T-helper 2 cell treated with Interferon-gamma antibody and Interleukin-4, amounts not matched to agents 5 μg/mL and 100 μg/mL, for 36 hours (primary cell): ENCODE measurements at regions not wholly inside any gene's neighbourhood (a gene's known extent, or its start where the extent isn't known, plus 50 kb on each side); places are given as distances from the start of the nearest gene placed in this dataset.

Experiments used
- DNase-seq: peaks from one replicate; pipeline ENCODE4 v3.0.0; 2021; ENCODE audit warnings: low spot score
- H3K27ac Mint-ChIP-seq: one replicate; pipeline ENCODE4 v1.8.0; 2021; ENCODE audit warnings: mild to moderate bottlenecking, mixed read lengths
- H3K27me3 Mint-ChIP-seq: one replicate; pipeline ENCODE4 v1.8.0; 2021; ENCODE audit warnings: low read depth, mixed read lengths
- H3K36me3 Mint-ChIP-seq: one replicate; pipeline ENCODE4 v1.8.0; 2021; ENCODE audit warnings: low read depth, mixed read lengths
- H3K4me1 Mint-ChIP-seq: one replicate; pipeline ENCODE4 v1.8.0; 2021; ENCODE audit warnings: low read depth, mixed read lengths
- H3K4me3 Mint-ChIP-seq: one replicate; pipeline ENCODE4 v1.8.0; 2022; ENCODE audit warnings: mild to moderate bottlenecking, moderate library complexity, mixed read lengths
- H3K9me3 Mint-ChIP-seq: one replicate; pipeline ENCODE4 v1.8.0; 2021; ENCODE audit warnings: mixed read lengths

DNA sequence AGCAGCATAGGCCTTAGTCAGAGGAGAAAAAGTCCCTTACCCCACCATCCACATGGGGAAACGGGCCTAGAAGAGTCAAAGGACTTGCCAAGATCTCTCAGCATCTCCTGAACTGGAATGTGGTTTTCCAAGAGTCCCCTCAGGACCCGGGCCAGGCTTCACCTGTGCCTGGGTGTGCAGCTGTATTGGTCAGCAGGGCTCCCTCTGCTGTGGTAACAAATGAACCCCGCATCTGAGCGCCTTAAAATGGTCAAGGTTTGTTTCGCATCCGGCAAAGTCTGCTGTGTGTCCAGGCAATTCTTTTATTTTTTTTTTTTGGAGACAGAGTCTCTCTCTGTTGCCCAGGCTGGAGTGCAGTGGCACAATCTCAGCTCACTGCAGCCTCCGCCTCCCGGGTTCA lies 168.0 kb upstream of the IER5L start:
- Mint-ChIP-seq H3K4me3 (no peak overlapping the region), H3K36me3 (no peaks in the 10 kb centered on the region), H3K4me1 (peaks cover 6% of the 10 kb centered on the region), H3K27me3 (peaks cover 8% of the 10 kb centered on the region), H3K9me3 (no peaks in the 10 kb centered on the region), H3K27ac (no peak overlapping the region)
- no peak for DNase-seq

DNA sequence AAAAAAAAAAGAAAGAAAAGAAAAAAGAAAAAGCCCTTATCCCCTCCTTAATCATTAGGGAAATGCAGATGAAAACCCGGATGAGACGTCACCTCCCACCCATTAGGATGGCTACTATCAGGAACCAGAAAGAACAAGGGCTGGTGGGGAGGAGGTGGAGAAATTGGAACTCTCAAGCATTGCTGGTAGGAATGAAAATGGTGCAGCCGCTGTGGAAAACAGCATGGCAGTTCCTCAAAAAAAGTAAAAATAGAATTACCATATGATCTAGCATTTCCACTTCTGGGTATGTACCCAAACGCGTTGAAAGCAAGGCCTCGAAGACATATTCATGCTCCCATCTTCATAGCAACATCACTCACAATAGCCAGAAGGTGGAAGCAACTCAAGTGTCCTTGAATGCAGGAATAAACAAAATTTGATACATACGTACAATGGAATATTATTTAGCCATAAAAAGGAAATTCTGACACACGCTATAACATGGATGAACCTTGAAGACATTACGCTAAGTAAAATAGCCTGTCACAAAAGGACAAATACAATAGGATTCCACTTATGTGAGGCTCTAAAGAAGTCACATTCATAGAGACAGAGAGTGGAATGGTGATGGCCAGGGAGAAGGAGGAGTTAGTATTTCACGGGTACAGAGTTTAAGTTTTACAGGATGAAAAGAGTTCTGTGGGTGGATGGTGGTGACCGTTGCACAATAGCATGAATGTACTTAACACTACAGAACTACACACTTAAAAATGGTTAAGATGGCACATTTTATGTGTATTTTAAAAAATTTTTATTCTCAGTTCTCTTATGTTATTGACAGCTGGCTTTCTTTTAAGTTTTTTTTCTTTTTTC lies 166.8 kb upstream of the IER5L start:
- no peak overlapping the region for H3K4me3 Mint-ChIP-seq
- DNase-seq: no peak
- H3K27ac Mint-ChIP-seq: no peak overlapping the region
- H3K27me3 Mint-ChIP-seq: peaks cover 3% of the 10 kb centered on the region
- no peaks in the 10 kb centered on the region for H3K36me3 Mint-ChIP-seq
- H3K4me1 Mint-ChIP-seq: peaks cover 6% of the 10 kb centered on the region
- H3K9me3 Mint-ChIP-seq: no peaks in the 10 kb centered on the region

DNA sequence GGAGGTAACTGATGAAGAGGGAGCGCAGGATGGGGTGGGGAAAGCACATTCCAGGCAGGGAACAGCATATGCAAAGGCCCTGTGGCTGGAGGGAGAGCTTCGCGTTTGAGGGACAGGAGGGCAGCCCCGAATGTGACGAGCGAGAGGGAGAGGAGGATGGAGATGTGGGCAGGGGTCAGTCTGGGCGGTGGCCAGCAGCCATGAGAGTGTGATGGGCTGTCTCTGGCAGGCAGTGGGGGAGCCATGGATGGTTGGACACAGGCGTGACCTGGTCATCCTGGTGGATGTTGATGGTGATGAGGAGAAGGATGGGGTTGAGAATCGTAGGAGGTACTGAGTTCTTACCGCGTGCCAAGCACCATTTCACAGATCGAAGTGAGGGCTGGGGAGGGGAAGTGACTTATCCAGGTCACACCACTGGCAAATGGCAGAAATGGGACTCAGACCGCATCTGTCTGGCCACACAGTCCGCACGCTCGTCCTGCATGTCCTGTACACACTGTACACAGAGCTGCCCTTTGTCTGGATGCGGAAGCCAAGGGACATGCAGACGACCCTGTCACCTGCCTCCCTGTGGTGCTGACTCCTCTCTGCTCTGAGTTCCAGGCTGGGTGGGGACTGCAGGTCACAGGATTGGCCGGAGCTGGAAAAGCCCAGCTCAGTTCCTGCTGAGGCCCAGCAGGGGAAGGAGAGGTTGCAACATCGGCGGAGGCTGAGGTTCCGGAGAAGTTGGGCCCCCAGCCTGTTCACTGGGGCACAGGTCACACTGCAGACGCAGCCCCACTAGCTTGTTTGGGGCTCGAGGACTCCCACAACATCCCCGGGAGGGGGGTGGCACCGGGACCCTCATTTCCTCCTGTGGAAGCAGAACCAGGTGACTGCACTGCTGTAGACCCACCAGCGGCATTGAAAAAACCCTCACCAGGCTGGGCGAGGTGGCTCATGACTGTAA lies 165.6 kb upstream of the IER5L start:
- H3K36me3 Mint-ChIP-seq: no peaks in the 10 kb centered on the region
- no peak overlapping the region for H3K27ac Mint-ChIP-seq
- H3K4me1 Mint-ChIP-seq: peaks cover 6% of the 10 kb centered on the region
- H3K9me3 Mint-ChIP-seq: no peaks in the 10 kb centered on the region
- DNase-seq: no peak
- no peaks in the 10 kb centered on the region for H3K27me3 Mint-ChIP-seq
- H3K4me3 Mint-ChIP-seq: no peak overlapping the region

- Mint-ChIP-seq H3K27ac (no peak overlapping the region), H3K4me3 (no peak overlapping the region), H3K9me3 (no peaks in the 10 kb centered on the region), H3K4me1 (peaks cover 6% of the 10 kb centered on the region), H3K27me3 (peaks cover 2% of the 10 kb centered on the region), H3K36me3 (no peaks in the 10 kb centered on the region)
- no peak for DNase-seq
Measured at GRCh38 chr9:129342591-129343423, 164.7 kb upstream of the IER5L start.

DNA sequence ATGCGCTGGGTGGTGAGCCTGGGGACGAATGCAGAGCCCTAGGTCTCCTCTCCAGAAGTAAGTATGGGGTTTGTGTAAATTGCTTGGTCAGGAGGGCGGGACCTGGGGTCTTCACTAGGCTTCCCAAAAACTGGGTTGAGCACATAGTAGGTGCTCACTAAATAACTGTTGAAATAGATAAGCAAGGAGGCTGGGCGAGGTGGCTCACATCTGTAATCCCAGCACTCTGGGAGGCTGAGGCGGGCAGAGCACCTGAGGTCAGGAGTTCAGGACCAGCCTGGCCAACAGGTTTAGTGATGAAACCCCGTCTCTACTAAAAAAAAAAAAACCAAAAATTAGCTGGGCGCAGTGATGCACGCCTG lies 163.9 kb upstream of the IER5L start:
- H3K27ac Mint-ChIP-seq: no peak overlapping the region
- H3K9me3 Mint-ChIP-seq: no peaks in the 10 kb centered on the region
- H3K27me3 Mint-ChIP-seq: peaks cover 6% of the 10 kb centered on the region
- DNase-seq: no peak
- no peaks in the 10 kb centered on the region for H3K36me3 Mint-ChIP-seq
- H3K4me3 Mint-ChIP-seq: no peak overlapping the region
- H3K4me1 Mint-ChIP-seq: peaks cover 6% of the 10 kb centered on the region

DNA sequence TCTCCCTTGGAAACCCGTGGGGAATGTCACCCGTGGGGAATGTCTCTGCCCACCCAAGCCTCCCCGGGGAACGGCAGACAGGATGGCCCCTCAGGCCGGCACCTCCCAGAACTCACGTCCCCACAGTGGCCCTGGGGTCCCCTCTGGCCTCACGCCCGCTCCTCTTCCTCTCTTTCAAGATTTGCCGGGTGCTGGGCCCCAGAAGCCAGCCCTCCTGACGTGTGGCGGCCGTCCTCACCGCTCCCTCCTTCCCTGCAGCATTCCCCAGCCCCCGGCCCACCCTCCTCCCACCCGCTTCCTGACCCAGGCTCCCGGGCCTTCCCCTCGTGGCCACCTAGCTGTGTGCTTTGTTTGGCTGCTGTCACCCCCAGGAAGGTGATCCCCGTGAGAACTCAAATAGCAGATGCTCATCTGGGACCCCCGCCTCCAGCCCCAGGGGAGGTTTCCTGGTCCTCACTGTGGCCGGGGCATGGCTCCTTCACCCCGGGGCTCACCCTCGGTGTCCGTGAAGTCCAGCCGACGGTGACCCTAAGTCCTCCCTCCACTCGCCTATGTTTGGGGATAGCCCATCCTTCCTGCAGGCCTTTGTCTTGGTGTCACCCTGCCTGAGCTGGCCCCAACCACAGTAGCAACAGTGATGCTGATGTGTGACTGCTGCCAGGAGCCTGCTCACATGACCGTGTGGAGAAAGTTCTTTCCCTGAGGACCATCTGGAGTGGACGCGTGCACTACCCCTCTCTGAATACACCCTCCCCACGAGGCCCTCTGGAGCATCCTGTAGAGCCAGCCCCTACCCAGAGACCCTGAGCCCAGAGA lies 163.3 kb upstream of the IER5L start:
- H3K27me3 Mint-ChIP-seq: peaks cover 8% of the 10 kb centered on the region
- H3K27ac Mint-ChIP-seq: no peak overlapping the region
- H3K4me1 Mint-ChIP-seq: peaks cover 3% of the 10 kb centered on the region

DNA sequence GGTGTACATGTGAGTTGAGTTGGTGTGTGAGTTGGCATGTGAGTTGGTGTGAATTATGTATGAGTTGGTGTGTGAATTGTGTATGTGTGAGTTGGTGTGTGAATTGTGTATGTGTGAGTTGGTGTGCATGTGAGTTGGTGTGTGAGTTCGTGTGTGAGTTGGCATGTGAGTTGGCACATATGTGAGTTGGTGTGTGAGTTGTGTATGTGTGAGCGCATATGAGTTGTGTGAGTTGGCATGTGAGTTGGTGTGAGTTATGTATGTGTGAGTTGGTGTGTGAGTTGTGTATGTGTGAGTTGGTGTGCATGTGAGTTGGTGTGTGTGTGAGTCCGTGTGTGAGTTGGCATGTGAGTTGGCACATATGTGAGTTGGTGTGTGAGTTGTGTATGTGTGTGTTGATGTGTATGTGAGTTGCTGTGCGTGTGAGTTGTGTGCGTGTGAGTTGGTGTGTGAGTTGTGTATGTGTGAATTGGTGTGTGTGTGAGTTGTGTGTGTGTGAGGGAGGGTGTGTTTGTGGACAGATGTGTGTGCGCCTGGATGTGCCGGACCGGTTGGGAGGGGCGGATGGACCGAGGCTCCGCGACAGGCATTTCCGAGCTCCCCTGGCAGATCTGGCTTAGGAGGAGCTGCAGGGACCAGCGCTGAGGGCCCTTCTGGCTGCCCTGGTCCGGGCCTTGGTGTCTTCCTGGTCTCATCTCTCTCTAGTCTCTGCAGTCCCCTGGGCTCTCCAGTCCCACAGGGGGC lies 162.5 kb upstream of the IER5L start:
- Mint-ChIP-seq H3K27me3 (peaks cover 8% of the 10 kb centered on the region), H3K4me3 (no peak overlapping the region), H3K4me1 (peaks cover 2% of the 10 kb centered on the region), H3K27ac (no peak overlapping the region), H3K36me3 (no peaks in the 10 kb centered on the region), H3K9me3 (no peaks in the 10 kb centered on the region)
- no peak for DNase-seq

More for the DNA sequence above, 163.3 kb upstream of the IER5L start:
- no peak overlapping the region for H3K4me3 Mint-ChIP-seq
- no peaks in the 10 kb centered on the region for H3K9me3 Mint-ChIP-seq
- H3K36me3 Mint-ChIP-seq: no peaks in the 10 kb centered on the region
- DNase-seq: no peak

DNA sequence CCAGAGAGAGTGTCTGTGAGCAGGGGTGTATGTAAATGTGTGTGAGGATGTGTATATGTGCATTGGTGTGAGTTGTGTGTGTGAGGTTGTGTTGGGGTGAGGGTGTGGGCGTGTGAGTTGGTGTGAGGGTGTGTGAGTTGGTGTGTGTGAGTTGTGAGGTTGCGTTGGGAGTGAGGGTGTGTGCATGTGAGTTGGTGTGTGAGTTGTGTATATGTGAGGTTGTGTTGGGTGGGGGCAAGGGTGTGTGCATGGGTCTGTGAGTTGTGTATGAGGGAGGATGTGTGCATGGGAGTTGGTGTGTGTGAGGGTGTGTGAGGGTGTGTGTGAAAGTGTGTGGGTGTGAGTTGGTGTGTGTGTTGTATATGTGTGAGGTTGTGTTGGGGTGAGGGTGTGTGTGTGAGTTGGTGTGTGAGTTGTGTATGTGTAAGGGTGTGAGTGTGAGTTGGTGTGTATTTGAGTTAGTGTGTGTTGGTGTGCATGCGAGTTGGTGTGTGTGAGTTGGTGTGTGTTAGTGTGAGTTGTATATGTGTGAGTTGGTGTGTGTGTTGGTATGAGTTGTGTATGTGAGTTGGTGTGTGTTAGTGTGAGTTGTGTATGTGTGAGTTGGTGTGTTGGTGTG lies 161.6 kb upstream of the IER5L start:
- DNase-seq: no peak
- H3K27me3 Mint-ChIP-seq: peaks cover 8% of the 10 kb centered on the region
- no peak overlapping the region for H3K4me3 Mint-ChIP-seq
- H3K9me3 Mint-ChIP-seq: no peaks in the 10 kb centered on the region
- no peak overlapping the region for H3K27ac Mint-ChIP-seq
- peaks cover 4% of the 10 kb centered on the region for H3K4me1 Mint-ChIP-seq
- no peaks in the 10 kb centered on the region for H3K36me3 Mint-ChIP-seq

- Mint-ChIP-seq H3K27ac (no peak overlapping the region), H3K9me3 (no peaks in the 10 kb centered on the region), H3K36me3 (no peaks in the 10 kb centered on the region), H3K4me3 (no peak overlapping the region), H3K4me1 (peaks cover 8% of the 10 kb centered on the region), H3K27me3 (peaks cover 8% of the 10 kb centered on the region)
- DNase-seq: no peak
Measured at GRCh38 chr9:129338724-129339430, 160.8 kb upstream of the IER5L start.

GRCh38 chr9:129337336-129338140 lies 159.5 kb upstream of the IER5L start:
- H3K27ac Mint-ChIP-seq: no peak overlapping the region
- H3K4me3 Mint-ChIP-seq: no peak overlapping the region

GRCh38 chr9:129336601-129337331 lies 158.7 kb upstream of the IER5L start:
- H3K4me3 Mint-ChIP-seq: peak overlapping the region; percentile 53
- no peak overlapping the region for H3K27ac Mint-ChIP-seq
- no peaks in the 10 kb centered on the region for H3K9me3 Mint-ChIP-seq
- H3K27me3 Mint-ChIP-seq: peaks cover 8% of the 10 kb centered on the region
- DNase-seq: no peak
- H3K36me3 Mint-ChIP-seq: no peaks in the 10 kb centered on the region
- H3K4me1 Mint-ChIP-seq: peaks cover 11% of the 10 kb centered on the region

More at GRCh38 chr9:129337336-129338140, 159.5 kb upstream of the IER5L start:
- no peak for DNase-seq
- Mint-ChIP-seq H3K36me3 (no peaks in the 10 kb centered on the region), H3K27me3 (peaks cover 8% of the 10 kb centered on the region), H3K4me1 (peaks cover 11% of the 10 kb centered on the region), H3K9me3 (no peaks in the 10 kb centered on the region)
